ENCODE measurements at regions not wholly inside any gene's neighbourhood (a gene's known extent, or its start where the extent isn't known, plus 50 kb on each side); places are given as distances from the start of the nearest gene placed in this dataset.

DNA sequence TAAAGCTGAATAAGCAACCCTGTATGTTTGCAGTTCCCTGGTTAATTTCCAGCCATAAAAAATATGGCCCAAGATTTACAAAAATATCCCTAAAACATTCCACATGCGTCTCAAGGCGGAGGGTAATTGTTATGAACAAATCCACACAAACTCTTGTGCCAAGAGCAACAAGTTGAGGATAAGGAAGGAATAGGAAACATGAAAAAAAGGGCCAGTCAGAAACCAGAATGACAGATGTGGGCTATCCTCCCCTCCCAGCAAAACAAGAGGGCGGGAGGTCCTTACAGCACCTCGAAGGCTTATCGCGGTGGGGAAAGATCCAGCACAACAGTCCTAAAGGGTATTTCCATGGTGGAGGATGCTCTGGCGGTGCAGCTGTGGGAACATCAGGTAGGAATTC is 155.6 kb upstream of the HES1 start:
- TF ChIP-seq POLR2A (IDR thresholded peaks at IDR 0.05): no peak
- TF ChIP-seq, protein P1, sequence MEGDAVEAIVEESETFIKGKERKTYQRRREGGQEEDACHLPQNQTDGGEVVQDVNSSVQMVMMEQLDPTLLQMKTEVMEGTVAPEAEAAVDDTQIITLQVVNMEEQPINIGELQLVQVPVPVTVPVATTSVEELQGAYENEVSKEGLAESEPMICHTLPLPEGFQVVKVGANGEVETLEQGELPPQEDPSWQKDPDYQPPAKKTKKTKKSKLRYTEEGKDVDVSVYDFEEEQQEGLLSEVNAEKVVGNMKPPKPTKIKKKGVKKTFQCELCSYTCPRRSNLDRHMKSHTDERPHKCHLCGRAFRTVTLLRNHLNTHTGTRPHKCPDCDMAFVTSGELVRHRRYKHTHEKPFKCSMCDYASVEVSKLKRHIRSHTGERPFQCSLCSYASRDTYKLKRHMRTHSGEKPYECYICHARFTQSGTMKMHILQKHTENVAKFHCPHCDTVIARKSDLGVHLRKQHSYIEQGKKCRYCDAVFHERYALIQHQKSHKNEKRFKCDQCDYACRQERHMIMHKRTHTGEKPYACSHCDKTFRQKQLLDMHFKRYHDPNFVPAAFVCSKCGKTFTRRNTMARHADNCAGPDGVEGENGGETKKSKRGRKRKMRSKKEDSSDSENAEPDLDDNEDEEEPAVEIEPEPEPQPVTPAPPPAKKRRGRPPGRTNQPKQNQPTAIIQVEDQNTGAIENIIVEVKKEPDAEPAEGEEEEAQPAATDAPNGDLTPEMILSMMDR (IDR thresholded peaks at IDR 0.05): no peak

Data from lower leg skin (tissue), 3 donors.